Fibroblast of pulmonary artery (primary cell): ENCODE measurements at regions not wholly inside any gene's neighbourhood (a gene's known extent, or its start where the extent isn't known, plus 50 kb on each side); places are given as distances from the start of the nearest gene placed in this dataset.

ENCODE experiments used
- DNase-seq: peaks from one replicate; pipeline ENCODE4 v3.0.0-alpha.2; 2010; ENCODE audit warnings: low read depth
- H3K4me3 ChIP-seq: replicated peaks from 2 replicates; pipeline ENCODE4 v1.5.1; 2011; ENCODE audit warnings: low read depth, mild to moderate bottlenecking, control low read depth, low read length, moderate library complexity
- CTCF ChIP-seq: IDR thresholded peaks from 2 replicates; pipeline ENCODE4 v1.5.1; 2011; ENCODE audit warnings: mild to moderate bottlenecking, control low read depth, low read length, inconsistent platforms; ENCODE audit errors: missing control alignments

- no peak for TF ChIP-seq CTCF
- no peak overlapping the region for H3K4me3 ChIP-seq
- no peak for DNase-seq
Measured at GRCh38 chr16:50459496-50460080, 88.6 kb upstream of the NKD1 start.

GRCh38 chr16:50458667-50459495 lies 89.3 kb upstream of the NKD1 start:
- no peak for TF ChIP-seq CTCF
- DNase-seq: no peak
- H3K4me3 ChIP-seq: no peak overlapping the region

GRCh38 chr16:50457979-50458491 lies 89.2 kb upstream of the BRD7 start:
- DNase-seq: no peak
- TF ChIP-seq CTCF: no peak
- no peak overlapping the region for H3K4me3 ChIP-seq

GRCh38 chr16:50457423-50457822 lies 88.6 kb upstream of the BRD7 start:
- no peak for DNase-seq
- no peak overlapping the region for H3K4me3 ChIP-seq
- no peak for TF ChIP-seq CTCF

- no peak overlapping the region for H3K4me3 ChIP-seq
- no peak for TF ChIP-seq CTCF
- DNase-seq: no peak
Measured at GRCh38 chr16:50455288-50455845, 86.6 kb upstream of the BRD7 start.

GRCh38 chr16:50453446-50453845 lies 84.7 kb upstream of the BRD7 start:
- no peak for TF ChIP-seq CTCF
- DNase-seq: no peak
- no peak overlapping the region for H3K4me3 ChIP-seq
